IMR-90 (cell line): ENCODE measurements at regions not wholly inside any gene's neighbourhood (a gene's known extent, or its start where the extent isn't known, plus 50 kb on each side); places are given as distances from the start of the nearest gene placed in this dataset.

Experiments
- ELK1 ChIP-seq: fragments of 150-350 bp; IDR thresholded peaks from 2 replicates; pipeline ENCODE4 v1.6.1; 2016; ENCODE audit warnings: low read depth, mild to moderate bottlenecking, low read length, moderate library complexity, borderline replicate concordance
- MXI1 ChIP-seq: IDR thresholded peaks from 2 replicates; pipeline ENCODE4 v1.6.1; 2012; ENCODE audit warnings: low read depth, mild to moderate bottlenecking, low read length, moderate library complexity, borderline replicate concordance
- RAD21 ChIP-seq: IDR thresholded peaks from 2 replicates; pipeline ENCODE4 v1.6.1; 2012; ENCODE audit warnings: low read length, improper control_type of control experiment
- TF ChIP-seq, protein P1 (sequence below): conservative IDR thresholded peaks from 2 replicates; pipeline ENCODE4 v1.5.1; 2012; ENCODE audit warnings: mild to moderate bottlenecking, low read depth, low read length, improper control_type of control experiment

- TF ChIP-seq, protein P1, sequence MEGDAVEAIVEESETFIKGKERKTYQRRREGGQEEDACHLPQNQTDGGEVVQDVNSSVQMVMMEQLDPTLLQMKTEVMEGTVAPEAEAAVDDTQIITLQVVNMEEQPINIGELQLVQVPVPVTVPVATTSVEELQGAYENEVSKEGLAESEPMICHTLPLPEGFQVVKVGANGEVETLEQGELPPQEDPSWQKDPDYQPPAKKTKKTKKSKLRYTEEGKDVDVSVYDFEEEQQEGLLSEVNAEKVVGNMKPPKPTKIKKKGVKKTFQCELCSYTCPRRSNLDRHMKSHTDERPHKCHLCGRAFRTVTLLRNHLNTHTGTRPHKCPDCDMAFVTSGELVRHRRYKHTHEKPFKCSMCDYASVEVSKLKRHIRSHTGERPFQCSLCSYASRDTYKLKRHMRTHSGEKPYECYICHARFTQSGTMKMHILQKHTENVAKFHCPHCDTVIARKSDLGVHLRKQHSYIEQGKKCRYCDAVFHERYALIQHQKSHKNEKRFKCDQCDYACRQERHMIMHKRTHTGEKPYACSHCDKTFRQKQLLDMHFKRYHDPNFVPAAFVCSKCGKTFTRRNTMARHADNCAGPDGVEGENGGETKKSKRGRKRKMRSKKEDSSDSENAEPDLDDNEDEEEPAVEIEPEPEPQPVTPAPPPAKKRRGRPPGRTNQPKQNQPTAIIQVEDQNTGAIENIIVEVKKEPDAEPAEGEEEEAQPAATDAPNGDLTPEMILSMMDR: no peak
- TF ChIP-seq ELK1 (no peak), MXI1 (no peak), RAD21 (no peak)
Measured at GRCh38 chr9:93810028-93810971, 144.9 kb downstream of the BARX1 start.
